OCI-LY7 (cell line): ENCODE measurements at regions not wholly inside any gene's neighbourhood (a gene's known extent, or its start where the extent isn't known, plus 50 kb on each side); places are given as distances from the start of the nearest gene placed in this dataset.
"Not testable (repeated sequence)": the region's sequence is repeated elsewhere in the genome, so short reads cannot be mapped to it uniquely, and the experiment has no call there.

ENCODE experiments used
- BruUV-seq: library from RNA; stranded (reverse); fragments of 400-500 nt; replicated peaks from 2 replicates; lab custom pipeline; 2021; lab: Mats Ljungman, UMichigan
- CTCF ChIA-PET: fragments of 300-600 bp; sonication (Branson Sonifier 250); formaldehyde crosslinking; loops from one replicate; lab custom pipeline; 2022; ENCODE audit warnings: antibody characterized with exemption; ENCODE audit not compliant: unreplicated experiment; lab: Charles Lee
- POLR2A ChIA-PET: fragments of 300-600 bp; sonication (Branson Sonifier 250); formaldehyde crosslinking; loops from one replicate; lab custom pipeline; 2022; ENCODE audit warnings: antibody characterized with exemption; lab: Charles Lee
- DNase-seq: peaks from one replicate; pipeline ENCODE4 v3.0.0-alpha.2; 2015; ENCODE audit warnings: low spot score
- H2AFZ ChIP-seq: fragments of 200-600 bp; sonication (generic), shearing (Covaris generic); 2 replicates; pipeline ENCODE4 v1.6.1; 2014; ENCODE audit warnings: mild to moderate bottlenecking, antibody characterized with exemption, low read length, moderate library complexity
- H3K27ac ChIP-seq: fragments of 200-600 bp; sonication (generic); 2 replicates; pipeline ENCODE4 v1.5.1; 2014; ENCODE audit warnings: mixed run types, low read depth, mild to moderate bottlenecking, moderate library complexity, low read length, inconsistent platforms; ENCODE audit not compliant: poor library complexity, severe bottlenecking
- H3K36me3 ChIP-seq: fragments of 200-600 bp; sonication (generic); 2 replicates; pipeline ENCODE4 v1.6.1; 2014; ENCODE audit warnings: mild to moderate bottlenecking, antibody characterized with exemption, low read length, moderate library complexity, mixed read lengths; ENCODE audit not compliant: insufficient read depth
- H3K4me1 ChIP-seq: fragments of 200-600 bp; sonication (generic); 2 replicates; pipeline ENCODE4 v1.5.1; 2014; ENCODE audit warnings: mild to moderate bottlenecking, low read length; ENCODE audit not compliant: insufficient read depth, poor library complexity, severe bottlenecking
- H3K4me2 ChIP-seq: fragments of 200-600 bp; sonication (generic); 2 replicates; pipeline ENCODE4 v1.6.1; 2014; ENCODE audit warnings: mild to moderate bottlenecking, low read length
- H3K4me3 ChIP-seq: fragments of 200-600 bp; sonication (generic); 2 replicates; pipeline ENCODE4 v1.5.1; 2014; ENCODE audit warnings: mild to moderate bottlenecking, low read depth, low read length; ENCODE audit not compliant: poor library complexity, severe bottlenecking
- H3K79me2 ChIP-seq: fragments of 200-600 bp; sonication (generic); 2 replicates; pipeline ENCODE4 v1.6.1; 2016; ENCODE audit warnings: low read depth, mild to moderate bottlenecking, low read length, moderate library complexity, mixed read lengths; ENCODE audit not compliant: insufficient read depth
- H3K9me2 ChIP-seq: fragments of 200-600 bp; sonication (generic); 2 replicates; pipeline ENCODE4 v1.6.1; 2016; ENCODE audit warnings: mild to moderate bottlenecking, low read length, mixed read lengths; ENCODE audit not compliant: insufficient read depth
- H3K9me3 ChIP-seq: fragments of 200-600 bp; sonication (generic); 2 replicates; pipeline ENCODE4 v1.6.1; 2014; ENCODE audit warnings: mild to moderate bottlenecking, mixed run types, low read length, mixed read lengths
- H4K20me1 ChIP-seq: fragments of 200-600 bp; sonication (generic); 2 replicates; pipeline ENCODE4 v1.6.1; 2014; ENCODE audit warnings: mild to moderate bottlenecking, antibody characterized with exemption, low read length, moderate library complexity, mixed read lengths; ENCODE audit not compliant: insufficient read depth
- CTCF ChIP-seq: fragments of 200-600 bp; sonication (generic); conservative IDR thresholded peaks from 2 replicates; pipeline ENCODE4 v1.5.1; 2014; ENCODE audit warnings: mild to moderate bottlenecking, antibody characterized with exemption, low read length, moderate library complexity, mixed read lengths
- EZH2phosphoT487 ChIP-seq: fragments of 200-600 bp; sonication (generic); IDR thresholded peaks from 2 replicates; pipeline ENCODE4 v1.6.1; 2018; ENCODE audit warnings: low read depth, borderline replicate concordance, mild to moderate bottlenecking, mixed run types, antibody characterized with exemption, low read length, moderate library complexity, mixed read lengths
- intact Hi-C: fragments of 100-400 bp; cut with micrococcal nuclease; formaldehyde crosslinking; loops from one replicate; pipeline ENCODE4 v1.10.0; 2022; ENCODE audit not compliant: unreplicated experiment

DNA sequence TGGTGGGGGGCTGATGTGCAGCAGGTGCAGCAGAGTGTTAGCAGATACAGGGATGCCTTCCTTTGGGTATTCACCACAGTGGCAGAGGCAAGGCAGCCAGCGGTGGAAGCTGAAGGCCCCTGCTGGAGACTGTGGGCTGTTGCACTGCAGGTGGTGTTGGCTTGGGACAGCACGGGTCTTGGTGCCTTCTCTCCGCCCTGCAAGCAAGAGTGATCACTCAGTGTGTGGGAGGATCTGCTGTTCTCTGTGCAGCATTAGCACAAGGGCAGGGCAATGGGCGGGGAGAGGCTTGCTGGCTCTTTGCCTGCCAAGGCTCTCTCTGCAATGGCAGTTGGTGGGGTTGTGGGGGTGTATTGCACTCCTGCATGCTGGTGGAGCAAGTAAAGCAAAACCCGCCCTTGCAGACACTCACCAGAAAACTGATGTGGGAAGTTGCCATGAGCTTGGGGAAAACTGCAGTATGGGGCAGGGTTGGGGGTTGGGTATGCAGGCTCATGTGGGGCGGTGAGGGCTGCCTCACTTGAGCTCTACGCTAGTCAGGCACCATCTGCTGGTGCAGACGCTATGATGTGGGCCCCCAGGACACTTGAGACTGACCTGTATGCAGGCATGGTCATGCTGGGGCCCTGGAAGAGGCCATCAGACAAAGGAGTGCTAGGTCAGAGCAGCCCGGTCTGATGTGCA is 820.8 kb upstream of the GRIA3 start:
- ChIA-PET POLR2A (no interaction called here), CTCF (no interaction called here)
- TF ChIP-seq CTCF (no peak), EZH2phosphoT487 (no peak)
- intact Hi-C loops: no loop called here
- no peaks in the 10 kb centered on the region for H3K79me2 ChIP-seq
- no TSS peak for BruUV-seq
- no peaks in the 10 kb centered on the region for H3K9me3 ChIP-seq
- no peak overlapping the region for H2AFZ ChIP-seq
- H4K20me1 ChIP-seq: no peaks in the 10 kb centered on the region
- H3K4me3 ChIP-seq: no peak overlapping the region
- no peak overlapping the region for H3K4me2 ChIP-seq
- no peak overlapping the region for H3K27ac ChIP-seq
- H3K4me1 ChIP-seq: no peaks in the 10 kb centered on the region
- no peak for DNase-seq
- no peaks in the 10 kb centered on the region for H3K36me3 ChIP-seq
- H3K9me2 ChIP-seq: no peaks in the 10 kb centered on the region

DNA sequence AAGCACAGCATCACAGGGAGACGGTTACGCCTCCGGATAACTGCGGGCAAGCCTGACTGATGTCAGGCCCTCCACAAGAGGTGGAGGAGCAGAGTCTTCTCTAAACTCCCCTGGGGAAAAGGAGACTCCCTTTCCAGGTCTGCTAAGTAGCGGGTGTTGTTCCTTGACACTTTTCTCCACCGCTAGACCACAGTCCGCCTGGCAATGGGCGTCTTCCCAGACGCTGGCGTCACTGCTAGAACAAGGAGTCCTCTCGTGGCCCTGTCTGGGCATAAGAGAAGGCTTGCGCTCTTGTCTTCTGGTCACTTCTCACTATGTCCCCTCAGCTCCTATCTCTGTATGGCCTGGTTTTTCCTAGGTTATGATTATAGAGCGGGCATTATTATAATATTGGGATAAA is 808.5 kb upstream of the GRIA3 start:
- H4K20me1 ChIP-seq, H3K4me2 ChIP-seq, H3K4me1 ChIP-seq, H3K79me2 ChIP-seq, H3K9me3 ChIP-seq, H3K27ac ChIP-seq, DNase-seq, H3K9me2 ChIP-seq, CTCF ChIA-PET, H3K36me3 ChIP-seq, H2AFZ ChIP-seq, H3K4me3 ChIP-seq, POLR2A ChIA-PET, intact Hi-C loops, BruUV-seq: not testable (repeated sequence)

DNA sequence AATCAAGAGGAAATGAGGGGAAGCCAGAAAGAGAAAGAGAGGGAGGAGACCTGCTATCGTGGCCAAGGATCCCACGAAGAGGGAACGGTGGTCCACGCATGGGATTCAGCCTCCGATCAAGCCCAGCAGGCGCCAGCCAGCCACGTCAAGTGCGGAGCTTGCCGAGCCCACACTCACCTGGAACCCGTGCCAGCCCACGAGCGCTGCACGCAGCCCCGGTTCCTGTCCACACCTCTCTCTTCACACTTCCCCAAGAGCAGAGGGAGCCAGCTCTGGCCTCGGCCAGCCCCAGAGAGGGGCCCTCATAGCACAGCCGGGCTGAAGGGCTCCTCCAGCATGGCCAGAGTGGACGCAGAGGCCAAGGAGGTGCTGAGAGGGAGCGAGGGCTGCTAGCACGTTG is 795.1 kb upstream of the GRIA3 start:
- Histone ChIP-seq H3K9me2 (no peaks in the 10 kb centered on the region), H4K20me1 (no peaks in the 10 kb centered on the region), H3K36me3 (no peaks in the 10 kb centered on the region), H3K4me2 (no peak overlapping the region), H3K4me1 (no peaks in the 10 kb centered on the region), H2AFZ (no peak overlapping the region), H3K79me2 (no peaks in the 10 kb centered on the region), H3K9me3 (no peaks in the 10 kb centered on the region), H3K4me3 (no peak overlapping the region), H3K27ac (no peak overlapping the region)
- ChIA-PET POLR2A (no interaction called here), CTCF (no interaction called here)
- no TSS peak for BruUV-seq
- intact Hi-C loops: no loop called here
- DNase-seq: no peak
- TF ChIP-seq EZH2phosphoT487: no peak
- TF ChIP-seq CTCF: no peak
